ENCODE measurements at regions not wholly inside any gene's neighbourhood (a gene's known extent, or its start where the extent isn't known, plus 50 kb on each side); places are given as distances from the start of the nearest gene placed in this dataset.

DNA sequence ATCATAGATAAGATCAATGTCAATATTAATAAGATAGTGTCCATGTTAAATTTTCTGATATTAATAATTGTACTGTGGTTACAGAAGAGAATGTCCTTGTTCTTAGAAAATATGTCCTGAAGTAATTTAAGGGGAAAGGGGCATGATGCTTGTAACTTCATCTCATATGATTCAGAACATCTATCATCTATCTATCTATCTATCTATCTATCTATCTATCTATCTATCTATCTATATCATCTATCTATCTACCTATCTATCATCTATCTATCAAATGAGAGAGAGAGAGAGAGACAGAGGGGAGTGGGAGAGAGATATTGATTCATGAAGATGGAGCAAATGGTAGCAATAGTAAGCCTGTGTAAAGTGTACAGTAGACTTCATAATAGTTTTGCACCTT is 124.8 kb upstream of the FAT1 start:
- no peaks in the 10 kb centered on the region for H3K27me3 ChIP-seq (ENCODE audit: insufficient read depth, poor library complexity, severe bottlenecking)
- DNase-seq (ENCODE audit: low read depth in 1 of 2, low spot score in 1 of 2), result no peak
- TF ChIP-seq, protein P1, sequence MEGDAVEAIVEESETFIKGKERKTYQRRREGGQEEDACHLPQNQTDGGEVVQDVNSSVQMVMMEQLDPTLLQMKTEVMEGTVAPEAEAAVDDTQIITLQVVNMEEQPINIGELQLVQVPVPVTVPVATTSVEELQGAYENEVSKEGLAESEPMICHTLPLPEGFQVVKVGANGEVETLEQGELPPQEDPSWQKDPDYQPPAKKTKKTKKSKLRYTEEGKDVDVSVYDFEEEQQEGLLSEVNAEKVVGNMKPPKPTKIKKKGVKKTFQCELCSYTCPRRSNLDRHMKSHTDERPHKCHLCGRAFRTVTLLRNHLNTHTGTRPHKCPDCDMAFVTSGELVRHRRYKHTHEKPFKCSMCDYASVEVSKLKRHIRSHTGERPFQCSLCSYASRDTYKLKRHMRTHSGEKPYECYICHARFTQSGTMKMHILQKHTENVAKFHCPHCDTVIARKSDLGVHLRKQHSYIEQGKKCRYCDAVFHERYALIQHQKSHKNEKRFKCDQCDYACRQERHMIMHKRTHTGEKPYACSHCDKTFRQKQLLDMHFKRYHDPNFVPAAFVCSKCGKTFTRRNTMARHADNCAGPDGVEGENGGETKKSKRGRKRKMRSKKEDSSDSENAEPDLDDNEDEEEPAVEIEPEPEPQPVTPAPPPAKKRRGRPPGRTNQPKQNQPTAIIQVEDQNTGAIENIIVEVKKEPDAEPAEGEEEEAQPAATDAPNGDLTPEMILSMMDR (IDR thresholded peaks at IDR 0.05; ENCODE audit: insufficient read depth, low read length), result no peak
- no peak for TF ChIP-seq GABPA (IDR thresholded peaks at IDR 0.05; ENCODE audit: low read depth)
- no peak for TF ChIP-seq SPI1 (IDR thresholded peaks at IDR 0.05; ENCODE audit: borderline replicate concordance, low read depth)
- TF ChIP-seq POLR2AphosphoS5 (IDR thresholded peaks at IDR 0.05; ENCODE audit: low read depth), result no peak
- TF ChIP-seq, protein P2, sequence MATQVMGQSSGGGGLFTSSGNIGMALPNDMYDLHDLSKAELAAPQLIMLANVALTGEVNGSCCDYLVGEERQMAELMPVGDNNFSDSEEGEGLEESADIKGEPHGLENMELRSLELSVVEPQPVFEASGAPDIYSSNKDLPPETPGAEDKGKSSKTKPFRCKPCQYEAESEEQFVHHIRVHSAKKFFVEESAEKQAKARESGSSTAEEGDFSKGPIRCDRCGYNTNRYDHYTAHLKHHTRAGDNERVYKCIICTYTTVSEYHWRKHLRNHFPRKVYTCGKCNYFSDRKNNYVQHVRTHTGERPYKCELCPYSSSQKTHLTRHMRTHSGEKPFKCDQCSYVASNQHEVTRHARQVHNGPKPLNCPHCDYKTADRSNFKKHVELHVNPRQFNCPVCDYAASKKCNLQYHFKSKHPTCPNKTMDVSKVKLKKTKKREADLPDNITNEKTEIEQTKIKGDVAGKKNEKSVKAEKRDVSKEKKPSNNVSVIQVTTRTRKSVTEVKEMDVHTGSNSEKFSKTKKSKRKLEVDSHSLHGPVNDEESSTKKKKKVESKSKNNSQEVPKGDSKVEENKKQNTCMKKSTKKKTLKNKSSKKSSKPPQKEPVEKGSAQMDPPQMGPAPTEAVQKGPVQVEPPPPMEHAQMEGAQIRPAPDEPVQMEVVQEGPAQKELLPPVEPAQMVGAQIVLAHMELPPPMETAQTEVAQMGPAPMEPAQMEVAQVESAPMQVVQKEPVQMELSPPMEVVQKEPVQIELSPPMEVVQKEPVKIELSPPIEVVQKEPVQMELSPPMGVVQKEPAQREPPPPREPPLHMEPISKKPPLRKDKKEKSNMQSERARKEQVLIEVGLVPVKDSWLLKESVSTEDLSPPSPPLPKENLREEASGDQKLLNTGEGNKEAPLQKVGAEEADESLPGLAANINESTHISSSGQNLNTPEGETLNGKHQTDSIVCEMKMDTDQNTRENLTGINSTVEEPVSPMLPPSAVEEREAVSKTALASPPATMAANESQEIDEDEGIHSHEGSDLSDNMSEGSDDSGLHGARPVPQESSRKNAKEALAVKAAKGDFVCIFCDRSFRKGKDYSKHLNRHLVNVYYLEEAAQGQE (IDR thresholded peaks at IDR 0.05; ENCODE audit: insufficient replicate concordance, low read depth), result no peak
- H3K4me3 ChIP-seq (replicated peaks; ENCODE audit: insufficient read depth, low read length), result no peak overlapping the region
- no peak overlapping the region for H3K27ac ChIP-seq (replicated peaks)

DNA sequence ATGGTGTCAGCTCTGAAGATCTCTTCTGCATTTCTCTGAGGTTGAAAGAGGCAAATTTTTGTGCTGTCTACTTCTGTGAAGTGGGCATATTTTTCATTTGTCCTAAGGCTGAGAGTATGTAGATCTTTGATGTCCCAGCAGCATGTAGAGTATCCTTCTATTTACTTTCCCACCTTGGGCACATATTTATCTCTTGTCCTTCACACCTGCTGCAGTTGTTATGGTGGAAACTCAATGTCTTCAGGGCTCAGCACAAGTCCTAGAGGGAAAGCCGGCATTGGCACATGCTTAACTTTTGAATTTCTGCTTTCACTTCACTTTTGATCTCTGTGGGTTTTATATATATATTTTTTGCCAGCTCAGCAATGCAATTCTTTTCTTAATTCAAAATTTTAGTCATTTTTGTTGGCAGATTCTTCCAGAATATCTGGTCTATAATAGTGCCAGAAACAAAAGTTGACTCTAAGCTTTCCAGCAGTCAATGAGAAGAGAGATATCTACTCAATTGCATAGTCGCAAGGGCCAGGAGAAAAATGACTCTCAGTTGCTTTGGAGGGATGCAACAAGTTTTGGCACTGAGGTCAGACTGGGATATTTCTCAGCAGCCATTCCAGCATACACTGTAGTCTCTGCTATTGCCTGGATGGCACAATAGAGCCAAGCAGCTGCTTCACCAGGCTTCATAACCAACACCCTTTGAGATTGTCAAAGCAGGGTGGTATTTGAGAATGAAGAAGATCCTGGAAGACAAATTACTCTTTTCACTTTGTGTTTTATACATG is 127.8 kb upstream of the FAT1 start:
- TF ChIP-seq POLR2AphosphoS5 (IDR thresholded peaks at IDR 0.05; ENCODE audit: low read depth), result no peak
- TF ChIP-seq, protein P2 (IDR thresholded peaks at IDR 0.05; ENCODE audit: insufficient replicate concordance, low read depth), result no peak
- no peak for TF ChIP-seq SPI1 (IDR thresholded peaks at IDR 0.05; ENCODE audit: borderline replicate concordance, low read depth)
- TF ChIP-seq, protein P1 (IDR thresholded peaks at IDR 0.05; ENCODE audit: insufficient read depth, low read length), result no peak
- TF ChIP-seq GABPA (IDR thresholded peaks at IDR 0.05; ENCODE audit: low read depth), result no peak

DNA sequence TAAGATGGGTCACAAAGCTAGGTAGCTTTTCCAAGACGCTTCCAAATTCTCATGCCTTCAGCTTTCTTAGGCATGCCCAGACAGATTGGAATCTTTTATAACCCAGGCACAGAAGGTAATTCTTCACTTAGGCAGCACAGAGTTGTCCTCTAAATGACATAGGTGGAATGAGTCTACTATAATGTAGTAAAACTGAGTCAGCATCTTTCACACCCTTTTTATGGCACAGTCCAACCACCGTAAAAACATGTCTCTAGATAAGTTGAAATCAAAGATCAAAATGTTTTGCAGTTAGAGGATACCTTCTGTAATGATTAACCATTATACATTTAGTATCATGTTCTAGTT is 128.4 kb upstream of the FAT1 start:
- DNase-seq (ENCODE audit: low read depth in 1 of 2, low spot score in 1 of 2), result no peak
- Histone ChIP-seq H3K4me3 (replicated peaks; ENCODE audit: insufficient read depth, low read length) (no peak overlapping the region), H3K27ac (replicated peaks) (no peak overlapping the region), H3K27me3 (ENCODE audit: insufficient read depth, poor library complexity, severe bottlenecking) (no peaks in the 10 kb centered on the region)
- TF ChIP-seq GABPA (IDR thresholded peaks at IDR 0.05; ENCODE audit: low read depth) (no peak), SPI1 (IDR thresholded peaks at IDR 0.05; ENCODE audit: borderline replicate concordance, low read depth) (no peak), POLR2AphosphoS5 (IDR thresholded peaks at IDR 0.05; ENCODE audit: low read depth) (no peak)
- TF ChIP-seq, protein P1 (IDR thresholded peaks at IDR 0.05; ENCODE audit: insufficient read depth, low read length), result no peak
- TF ChIP-seq, protein P2 (IDR thresholded peaks at IDR 0.05; ENCODE audit: insufficient replicate concordance, low read depth), result no peak

More for the DNA sequence above, 127.8 kb upstream of the FAT1 start:
- Histone ChIP-seq H3K27me3 (ENCODE audit: insufficient read depth, poor library complexity, severe bottlenecking) (no peaks in the 10 kb centered on the region), H3K4me3 (replicated peaks; ENCODE audit: insufficient read depth, low read length) (no peak overlapping the region), H3K27ac (replicated peaks) (no peak overlapping the region)
- no peak for DNase-seq (ENCODE audit: low read depth in 1 of 2, low spot score in 1 of 2)
